Upper lobe of right lung (tissue), 1 donor: ENCODE measurements at regions not wholly inside any gene's neighbourhood (a gene's known extent, or its start where the extent isn't known, plus 50 kb on each side); places are given as distances from the start of the nearest gene placed in this dataset.

Source experiments
- ATAC-seq: fragments of 200-7000 bp; cut with Tn5 transposase; one replicate; pipeline ENCODE4 v1.9.1; 2020; ENCODE audit warnings: mild to moderate bottlenecking, moderate library complexity
- DNase-seq: peaks from one replicate; pipeline ENCODE4 v3.0.0-alpha.2; 2020
- H3K27ac ChIP-seq: fragments of 200-600 bp; one replicate; pipeline ENCODE4 v1.8.0; 2022
- H3K27me3 ChIP-seq: fragments of 200-600 bp; one replicate; pipeline ENCODE4 v1.8.0; 2022; ENCODE audit warnings: mild to moderate bottlenecking
- H3K36me3 ChIP-seq: fragments of 200-600 bp; one replicate; pipeline ENCODE4 v1.8.0; 2022
- H3K4me1 ChIP-seq: fragments of 200-600 bp; one replicate; pipeline ENCODE4 v1.8.0; 2022
- H3K4me3 ChIP-seq: fragments of 200-600 bp; one replicate; pipeline ENCODE4 v1.8.0; 2022; ENCODE audit warnings: mild to moderate bottlenecking
- H3K9me3 ChIP-seq: fragments of 200-600 bp; one replicate; pipeline ENCODE4 v1.8.0; 2022
- CTCF ChIP-seq: fragments of 200-600 bp; IDR thresholded peaks from one replicate; pipeline ENCODE4 v1.8.0; 2022; ENCODE audit warnings: antibody characterized with exemption
- intact Hi-C: fragments of 100-400 bp; cut with DNase I; formaldehyde crosslinking; loops from one replicate; pipeline ENCODE4 v1.11.0; 2022
- donor health status: DM: no; HTN: yes; CAD: no; lungs with severe emphysema.

DNA sequence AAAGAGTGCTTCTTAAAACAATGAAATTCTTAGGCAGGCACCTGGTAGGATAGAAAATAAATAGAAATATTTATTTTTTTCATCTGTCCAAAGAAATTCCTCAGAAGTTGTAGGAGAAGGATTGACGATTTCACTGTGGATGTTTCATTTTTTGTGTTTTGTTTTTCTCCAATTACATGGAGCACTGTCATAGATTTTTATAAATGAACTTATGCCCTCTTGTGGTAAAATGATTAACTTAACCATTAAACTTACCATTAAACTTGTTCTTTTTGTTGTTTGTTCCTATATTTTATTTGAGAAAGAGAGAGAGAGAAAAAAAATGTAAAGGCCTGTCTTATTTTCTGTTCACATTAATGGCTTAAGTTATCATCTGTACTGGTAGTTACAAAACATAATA lies 339.2 kb downstream of the PRR16 start:
- H3K36me3 ChIP-seq: no peaks in the 10 kb centered on the region
- intact Hi-C loops: no loop called here
- TF ChIP-seq CTCF: peak; percentile 24
- H3K4me3 ChIP-seq: no peak overlapping the region
- ATAC-seq (no peak), DNase-seq (no peak)
- H3K9me3 ChIP-seq: no peaks in the 10 kb centered on the region
- no peak overlapping the region for H3K27ac ChIP-seq
- no peaks in the 10 kb centered on the region for H3K4me1 ChIP-seq
- no peaks in the 10 kb centered on the region for H3K27me3 ChIP-seq

DNA sequence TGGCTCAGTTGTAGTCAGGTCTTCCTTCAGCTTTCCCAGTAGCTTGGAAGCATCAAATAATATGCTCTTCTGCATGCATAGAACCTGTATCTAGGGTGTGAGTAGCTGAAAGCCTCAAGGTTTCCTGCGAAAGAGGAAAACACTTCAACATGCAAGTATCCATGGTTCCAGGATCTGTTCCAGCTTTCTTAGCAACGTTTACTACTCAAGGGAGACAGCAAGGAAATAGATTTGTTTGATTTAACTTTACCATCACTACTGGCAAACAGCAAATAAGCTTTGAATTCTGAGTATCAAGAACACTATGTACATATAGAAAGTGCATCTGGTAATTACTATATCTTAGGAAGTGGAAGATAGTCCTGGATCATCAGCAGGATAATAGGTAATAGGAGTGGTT lies 341.0 kb downstream of the PRR16 start:
- ATAC-seq (no peak), DNase-seq (no peak)
- Histone ChIP-seq H3K4me1 (no peaks in the 10 kb centered on the region), H3K27me3 (no peaks in the 10 kb centered on the region), H3K4me3 (no peak overlapping the region), H3K36me3 (no peaks in the 10 kb centered on the region), H3K9me3 (no peaks in the 10 kb centered on the region), H3K27ac (no peak overlapping the region)
- TF ChIP-seq CTCF: no peak
- intact Hi-C loops: no loop called here

DNA sequence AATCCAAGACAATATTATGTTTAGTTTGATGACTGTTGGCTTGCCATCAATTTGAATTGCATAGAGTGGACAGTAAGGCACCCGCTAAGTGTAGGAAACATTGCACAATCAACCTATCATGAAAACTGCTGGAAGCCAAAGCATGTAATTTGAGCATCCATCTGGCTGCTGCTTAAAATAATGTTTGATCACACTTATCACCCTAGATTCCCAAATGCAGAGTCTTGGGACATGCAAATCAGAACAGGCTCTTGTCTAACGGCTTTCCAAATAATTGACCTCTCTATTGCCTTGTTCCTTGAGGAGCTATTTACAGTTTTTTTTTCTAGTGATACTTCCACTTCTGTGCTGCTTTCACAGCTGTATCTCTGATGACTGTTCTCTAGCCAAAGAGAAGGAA lies 342.1 kb downstream of the PRR16 start:
- Histone ChIP-seq H3K9me3 (no peaks in the 10 kb centered on the region), H3K27me3 (no peaks in the 10 kb centered on the region), H3K4me1 (no peaks in the 10 kb centered on the region), H3K27ac (no peak overlapping the region), H3K4me3 (no peak overlapping the region), H3K36me3 (no peaks in the 10 kb centered on the region)
- DNase-seq (no peak), ATAC-seq (no peak)
- intact Hi-C loops: no loop called here
- TF ChIP-seq CTCF: no peak

GRCh38 chr5:120808135-120808534 lies 344.0 kb downstream of the PRR16 start:
- H3K4me1 ChIP-seq: no peaks in the 10 kb centered on the region
- DNase-seq (no peak), ATAC-seq (peak; percentile 27)
- TF ChIP-seq CTCF: no peak
- no peaks in the 10 kb centered on the region for H3K27me3 ChIP-seq
- H3K9me3 ChIP-seq: no peaks in the 10 kb centered on the region
- H3K27ac ChIP-seq: no peak overlapping the region
- no peak overlapping the region for H3K4me3 ChIP-seq
- no peaks in the 10 kb centered on the region for H3K36me3 ChIP-seq
- intact Hi-C loops: no loop called here

- Histone ChIP-seq H3K36me3 (no peaks in the 10 kb centered on the region), H3K4me1 (no peaks in the 10 kb centered on the region), H3K9me3 (no peaks in the 10 kb centered on the region), H3K27me3 (no peaks in the 10 kb centered on the region), H3K4me3 (no peak overlapping the region), H3K27ac (no peak overlapping the region)
- ATAC-seq (no peak), DNase-seq (no peak)
- intact Hi-C loops: no loop called here
- TF ChIP-seq CTCF: no peak
Observed at GRCh38 chr5:120808606-120809005, 344.5 kb downstream of the PRR16 start.

- ATAC-seq: no peak
- no peak for TF ChIP-seq CTCF
- Histone ChIP-seq H3K27ac (no peak overlapping the region), H3K36me3 (no peaks in the 10 kb centered on the region), H3K27me3 (no peaks in the 10 kb centered on the region), H3K9me3 (no peaks in the 10 kb centered on the region), H3K4me1 (no peaks in the 10 kb centered on the region), H3K4me3 (no peak overlapping the region)
- no peak for DNase-seq
- intact Hi-C loops: no loop called here
Observed at GRCh38 chr5:120813551-120813950, 349.5 kb downstream of the PRR16 start.
